Left lung (tissue), 4 donors: ENCODE measurements at regions not wholly inside any gene's neighbourhood (a gene's known extent, or its start where the extent isn't known, plus 50 kb on each side); places are given as distances from the start of the nearest gene placed in this dataset.
"Not testable (repeated sequence)": the region's sequence is repeated elsewhere in the genome, so short reads cannot be mapped to it uniquely, and the experiment has no call there.

ENCODE experiments used
- ATAC-seq: fragments of 200-7000 bp; cut with Tn5 transposase; one replicate; pipeline ENCODE4 v1.9.1; 2020; ENCODE audit warnings: moderate library complexity
- DNase-seq, 4 donors: peaks; one replicate each; pipeline ENCODE4 v3.0.0-alpha.2; 2013 to 2020
- H3K27ac ChIP-seq, 2 donors: fragments of 200-600 bp; sonication (generic) in 1 of 2; one replicate each; pipeline versions ENCODE4 v1.5.0 to v1.8.0; 2020 to 2021
- H3K27me3 ChIP-seq, 2 donors: fragments of 200-600 bp; sonication (generic) in 1 of 2; one replicate each; pipeline versions ENCODE4 v1.5.0 to v1.8.0; 2020 to 2021
- H3K36me3 ChIP-seq, 2 donors: fragments of 200-600 bp; sonication (generic) in 1 of 2; one replicate each; pipeline versions ENCODE4 v1.5.0 to v1.8.0; 2020 to 2021
- H3K4me1 ChIP-seq, 2 donors: fragments of 200-600 bp; one replicate each; pipeline ENCODE4 v1.8.0; 2021
- H3K4me3 ChIP-seq, 2 donors: fragments of 200-600 bp; sonication (generic) in 1 of 2; one replicate each; pipeline versions ENCODE4 v1.5.0 to v1.8.0; 2020 to 2021; ENCODE audit warnings: mild to moderate bottlenecking in 1 of 2
- H3K9me3 ChIP-seq, 2 donors: fragments of 200-600 bp; sonication (generic) in 1 of 2; one replicate each; pipeline versions ENCODE4 v1.5.0 to v1.8.0; 2020 to 2021
- CTCF ChIP-seq, 2 donors: fragments of 200-600 bp; sonication (generic) in 1 of 2; IDR thresholded peaks; one replicate each; pipeline versions ENCODE4 v1.5.0 to v1.8.0; 2021; ENCODE audit warnings: antibody characterized with exemption in 2 of 2
- intact Hi-C, 2 donors: fragments of 100-400 bp; cut with DNase I; formaldehyde crosslinking; loops; one replicate each; pipeline versions ENCODE4 v1.11.2 to v1.14.2; 2022
- donor health status: DM: no; HTN: yes; CAD: no.
- donor health status: DM: no; HTN: no; CAD: no.

GRCh38 chr4:186982160-186982559, 258.5 kb upstream of the FAT1 start:
- no peaks in the 10 kb centered on the region for H3K36me3 ChIP-seq
- TF ChIP-seq CTCF (IDR thresholded peaks at IDR 0.05) = no peak
- H3K9me3 ChIP-seq = no peaks in the 10 kb centered on the region
- H3K4me3 ChIP-seq = no peak overlapping the region
- H3K27ac ChIP-seq = no peak overlapping the region
- DNase-seq (no peak), ATAC-seq (no peak)
- no peaks in the 10 kb centered on the region for H3K4me1 ChIP-seq
- intact Hi-C loops = no loop called here
- no peaks in the 10 kb centered on the region for H3K27me3 ChIP-seq

GRCh38 chr4:186984105-186984644, 260.5 kb upstream of the FAT1 start:
- no peaks in the 10 kb centered on the region for H3K27me3 ChIP-seq
- ATAC-seq (no peak), DNase-seq (no peak)
- no peak overlapping the region for H3K27ac ChIP-seq
- H3K4me3 ChIP-seq = no peak overlapping the region
- intact Hi-C loops = no loop called here
- H3K36me3 ChIP-seq = no peaks in the 10 kb centered on the region
- H3K9me3 ChIP-seq = no peaks in the 10 kb centered on the region
- no peak for TF ChIP-seq CTCF (IDR thresholded peaks at IDR 0.05)
- H3K4me1 ChIP-seq = no peaks in the 10 kb centered on the region

GRCh38 chr4:186999686-187000085, 276.0 kb upstream of the FAT1 start:
- DNase-seq (no peak), ATAC-seq (no peak)
- Histone ChIP-seq H3K4me1 (no peaks in the 10 kb centered on the region), H3K36me3 (no peaks in the 10 kb centered on the region), H3K9me3 (no peaks in the 10 kb centered on the region), H3K4me3 (no peak overlapping the region), H3K27me3 (no peaks in the 10 kb centered on the region), H3K27ac (no peak overlapping the region)
- intact Hi-C loops = no loop called here
- TF ChIP-seq CTCF (IDR thresholded peaks at IDR 0.05) = no peak

- ATAC-seq = no peak
These were observed 276.6 kb upstream of the FAT1 start for GRCh38 chr4:187000281-187000680.

GRCh38 chr4:187002133-187002532, 278.5 kb upstream of the FAT1 start:
- DNase-seq, H3K9me3 ChIP-seq, intact Hi-C loops, ATAC-seq, H3K36me3 ChIP-seq, H3K4me3 ChIP-seq, H3K4me1 ChIP-seq, H3K27ac ChIP-seq, H3K27me3 ChIP-seq: not testable (repeated sequence)

More at GRCh38 chr4:187000281-187000680, 276.6 kb upstream of the FAT1 start:
- Histone ChIP-seq H3K27ac (no peak overlapping the region), H3K4me1 (no peaks in the 10 kb centered on the region), H3K27me3 (no peaks in the 10 kb centered on the region), H3K36me3 (no peaks in the 10 kb centered on the region), H3K9me3 (no peaks in the 10 kb centered on the region), H3K4me3 (no peak overlapping the region)
- intact Hi-C loops = no loop called here
- no peak for TF ChIP-seq CTCF (IDR thresholded peaks at IDR 0.05)
- DNase-seq = no peak

DNA sequence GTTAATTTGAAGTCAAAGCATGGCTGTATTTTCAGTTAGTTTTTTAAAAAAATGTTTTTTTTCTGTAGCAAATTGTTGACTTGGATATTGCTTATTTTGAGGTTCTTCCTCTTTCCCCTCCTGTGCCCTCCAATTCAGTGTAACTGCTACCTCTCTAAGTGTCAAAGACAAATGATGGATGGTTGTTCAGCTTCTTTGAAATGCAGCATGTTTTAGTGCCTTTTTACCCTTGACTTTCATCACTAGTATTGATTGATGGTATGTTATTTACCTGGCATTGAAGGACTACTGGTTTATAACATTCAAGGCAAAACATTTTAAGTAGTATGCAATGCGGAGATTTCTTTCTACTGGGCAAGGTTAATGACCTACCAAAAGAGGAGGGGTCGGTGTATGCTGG, 281.0 kb upstream of the FAT1 start:
- no peak for ATAC-seq
- no peaks in the 10 kb centered on the region for H3K27me3 ChIP-seq
- no peaks in the 10 kb centered on the region for H3K9me3 ChIP-seq
- TF ChIP-seq CTCF (IDR thresholded peaks at IDR 0.05) = no peak
- H3K4me3 ChIP-seq = no peak overlapping the region
- H3K4me1 ChIP-seq = peaks cover 0 to 3% of the 10 kb centered on the region in 2 donors
- H3K36me3 ChIP-seq = no peaks in the 10 kb centered on the region
- H3K27ac ChIP-seq = no peak overlapping the region
- intact Hi-C loops = no loop called here
- DNase-seq = no peak
